Spinal cord (tissue), 9 donors: ENCODE measurements at regions not wholly inside any gene's neighbourhood (a gene's known extent, or its start where the extent isn't known, plus 50 kb on each side); places are given as distances from the start of the nearest gene placed in this dataset.
"Not testable (repeated sequence)": the region's sequence is repeated elsewhere in the genome, so short reads cannot be mapped to it uniquely, and the experiment has no call there.

Source experiments
- DNase-seq, 6 donors: peaks; one replicate each; pipeline versions ENCODE4 v3.0.0 to v3.0.0-alpha.2; 2013 to 2015; ENCODE audit warnings: low spot score in 6 of 6, low read depth in 4 of 6
- H3K27ac ChIP-seq: one replicate; pipeline ENCODE4 v1.5.1; 2013; ENCODE audit warnings: low read depth, low read length, control low read depth
- H3K27me3 ChIP-seq: one replicate; pipeline ENCODE4 v1.6.1; 2013; ENCODE audit warnings: low read length; ENCODE audit not compliant: control insufficient read depth, insufficient read depth
- H3K36me3 ChIP-seq: one replicate; pipeline ENCODE4 v1.6.1; 2013; ENCODE audit warnings: low read length; ENCODE audit not compliant: control insufficient read depth, insufficient read depth
- H3K4me1 ChIP-seq: one replicate; pipeline ENCODE4 v1.6.1; 2013; ENCODE audit warnings: low read length; ENCODE audit not compliant: control insufficient read depth, insufficient read depth
- H3K4me3 ChIP-seq: one replicate; pipeline ENCODE4 v1.5.1; 2013; ENCODE audit warnings: low read depth, low read length, control low read depth
- H3K9me3 ChIP-seq: one replicate; pipeline ENCODE4 v1.6.1; 2013; ENCODE audit warnings: low read length; ENCODE audit not compliant: control insufficient read depth, insufficient read depth
- WGBS: methylation state at CpG from one replicate; pipeline ENCODE4 v1.1.5; 2013; ENCODE audit warnings: missing lambda C conversion rate; ENCODE audit not compliant: insufficient coverage; 5-methylcytosine and 5-hydroxymethylcytosine counted together
- donor health status: healthy.

GRCh38 chr13:22944378-22944777 is 236.4 kb upstream of the SGCG start:
- no peak for DNase-seq
- Histone ChIP-seq H3K36me3 (no peaks in the 10 kb centered on the region), H3K27me3 (no peaks in the 10 kb centered on the region), H3K27ac (no peak overlapping the region), H3K4me1 (peaks cover 6% of the 10 kb centered on the region), H3K9me3 (no peaks in the 10 kb centered on the region), H3K4me3 (no peak overlapping the region)
- 83% methylated on average over 9 of the region's 13 CpGs for WGBS

- Histone ChIP-seq H3K27ac (no peak overlapping the region), H3K36me3 (no peaks in the 10 kb centered on the region), H3K9me3 (no peaks in the 10 kb centered on the region), H3K4me1 (peaks cover under 1% of the 10 kb centered on the region), H3K4me3 (no peak overlapping the region), H3K27me3 (no peaks in the 10 kb centered on the region)
- whole genome bisulfite sequencing: 89% methylated on average over 1 of the region's 9 CpGs
- no peak for DNase-seq
Observed at GRCh38 chr13:22945321-22946226, 235.2 kb upstream of the SGCG start.

- no peaks in the 10 kb centered on the region for H3K9me3 ChIP-seq
- no peak for DNase-seq
- H3K4me1 ChIP-seq: no peaks in the 10 kb centered on the region
- 96% methylated on average over 4 of the region's 13 CpGs for WGBS
- no peaks in the 10 kb centered on the region for H3K36me3 ChIP-seq
- no peaks in the 10 kb centered on the region for H3K27me3 ChIP-seq
- H3K4me3 ChIP-seq: no peak overlapping the region
- H3K27ac ChIP-seq: no peak overlapping the region
Observed at GRCh38 chr13:22948421-22948820, 232.4 kb upstream of the SGCG start.

- H3K36me3 ChIP-seq, H3K27ac ChIP-seq, H3K9me3 ChIP-seq, DNase-seq, H3K4me3 ChIP-seq, H3K4me1 ChIP-seq, H3K27me3 ChIP-seq: not testable (repeated sequence)
Observed at GRCh38 chr13:22952018-22952417, 228.8 kb upstream of the SGCG start.

- H3K4me1 ChIP-seq, H3K4me3 ChIP-seq, H3K9me3 ChIP-seq, H3K27ac ChIP-seq, H3K27me3 ChIP-seq, DNase-seq, H3K36me3 ChIP-seq: not testable (repeated sequence)
- no CpG with 5 or more reads among the region's 2 CpGs for WGBS
Observed at GRCh38 chr13:22955147-22955546, 225.6 kb upstream of the SGCG start.

- not testable (repeated sequence) for H3K9me3 ChIP-seq, H3K36me3 ChIP-seq, DNase-seq, H3K27ac ChIP-seq, H3K4me3 ChIP-seq, H3K4me1 ChIP-seq, H3K27me3 ChIP-seq
- WGBS: 83% methylated on average over 8 of the region's 9 CpGs
Observed at GRCh38 chr13:22956456-22957115, 224.2 kb upstream of the SGCG start.

GRCh38 chr13:22959859-22960258 is 220.9 kb upstream of the SGCG start:
- H3K4me3 ChIP-seq, H3K9me3 ChIP-seq, H3K4me1 ChIP-seq, H3K27me3 ChIP-seq, H3K36me3 ChIP-seq, H3K27ac ChIP-seq, DNase-seq: not testable (repeated sequence)
- WGBS: 91% methylated on average over 8 of the region's 14 CpGs

GRCh38 chr13:22960827-22961226 is 220.0 kb upstream of the SGCG start:
- H3K27ac ChIP-seq: no peak overlapping the region
- DNase-seq: no peak
- no peaks in the 10 kb centered on the region for H3K36me3 ChIP-seq
- no peaks in the 10 kb centered on the region for H3K27me3 ChIP-seq
- H3K4me1 ChIP-seq: no peaks in the 10 kb centered on the region
- H3K4me3 ChIP-seq: no peak overlapping the region
- 93% methylated on average over 8 of the region's 8 CpGs for WGBS
- H3K9me3 ChIP-seq: no peaks in the 10 kb centered on the region

- H3K27me3 ChIP-seq, H3K4me1 ChIP-seq, H3K4me3 ChIP-seq, H3K36me3 ChIP-seq, DNase-seq, H3K9me3 ChIP-seq, H3K27ac ChIP-seq: not testable (repeated sequence)
- 90% methylated on average over 1 of the region's 14 CpGs for WGBS
Observed at GRCh38 chr13:22961342-22961741, 219.4 kb upstream of the SGCG start.
